ENCODE measurements at regions not wholly inside any gene's neighbourhood (a gene's known extent, or its start where the extent isn't known, plus 50 kb on each side); places are given as distances from the start of the nearest gene placed in this dataset.
"Not testable (repeated sequence)": the region's sequence is repeated elsewhere in the genome, so short reads cannot be mapped to it uniquely, and the experiment has no call there.

DNA sequence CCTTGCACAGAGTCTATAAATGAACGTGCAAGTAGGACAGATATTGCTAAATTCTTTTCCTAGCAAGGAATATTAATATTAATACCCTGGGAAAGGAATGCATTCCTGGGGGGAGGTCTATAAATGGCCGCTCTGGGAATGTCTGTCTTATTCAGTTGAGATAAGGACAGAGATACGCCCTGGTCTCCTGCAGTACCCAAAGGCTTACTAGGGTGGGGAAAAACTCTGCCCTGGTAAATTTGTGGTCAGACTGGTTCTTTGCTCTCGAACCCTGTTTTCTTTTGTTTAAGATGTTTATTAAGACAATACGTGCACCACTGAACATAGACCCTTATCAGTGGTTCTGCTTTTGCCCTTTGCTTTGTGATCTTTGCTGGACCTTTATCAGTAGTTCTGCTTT is 122.0 kb downstream of the ART5 start:
- H3K4me2 ChIP-seq (ENCODE audit: low read depth, low read length, poor library complexity, severe bottlenecking); H3K9me3 ChIP-seq (ENCODE audit: low read length); H4K20me1 ChIP-seq (ENCODE audit: insufficient read depth, low read depth, low read length); H3K36me3 ChIP-seq (ENCODE audit: insufficient read depth, low read length); H3K4me1 ChIP-seq (ENCODE audit: low read length); DNase-seq; H3K79me2 ChIP-seq (ENCODE audit: low read length); H3K9me2 ChIP-seq (replicated peaks; ENCODE audit: insufficient read depth, low read length); H3K9ac ChIP-seq (ENCODE audit: low read length); H3K27me3 ChIP-seq (ENCODE audit: low read length); H3K27ac ChIP-seq (ENCODE audit: low read length); H2AFZ ChIP-seq (ENCODE audit: low read length); H3K4me3 ChIP-seq (ENCODE audit: low read length): not testable (repeated sequence)

DNA sequence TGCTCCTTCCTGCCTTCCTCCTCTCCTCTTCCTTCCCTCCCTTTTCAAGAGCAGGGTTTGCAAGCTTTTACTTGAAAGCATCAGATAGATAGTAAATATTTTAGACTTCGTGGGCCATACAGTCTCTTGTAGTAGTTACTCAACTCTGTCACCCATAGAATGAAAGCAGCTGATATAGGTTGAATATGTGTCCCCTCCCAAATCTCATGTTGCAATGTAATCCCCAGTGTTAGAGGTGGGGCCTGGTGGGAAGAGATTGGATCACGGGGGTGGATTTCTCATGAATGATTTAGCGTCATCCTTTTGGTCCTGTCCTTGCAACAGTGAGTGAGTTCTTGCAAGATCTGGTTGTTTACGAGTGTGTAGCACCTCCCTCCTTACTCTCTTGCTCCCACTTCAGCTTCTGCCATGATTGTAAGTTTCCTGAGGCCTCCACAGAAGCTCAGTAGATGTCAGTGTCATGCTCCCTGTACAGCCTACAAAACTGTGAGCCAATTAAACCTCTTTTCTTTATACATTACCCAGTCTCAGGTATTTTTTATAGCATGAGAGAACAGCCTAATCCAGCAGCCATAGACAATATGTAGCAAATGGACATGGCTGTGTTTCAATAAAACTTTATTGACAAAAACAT is 124.7 kb downstream of the ART5 start:
- H3K9ac ChIP-seq (ENCODE audit: low read length); H3K9me3 ChIP-seq (ENCODE audit: low read length); H3K27me3 ChIP-seq (ENCODE audit: low read length); H3K36me3 ChIP-seq (ENCODE audit: insufficient read depth, low read length); H3K79me2 ChIP-seq (ENCODE audit: low read length); H3K27ac ChIP-seq (ENCODE audit: low read length); H3K9me2 ChIP-seq (replicated peaks; ENCODE audit: insufficient read depth, low read length); H2AFZ ChIP-seq (ENCODE audit: low read length); H3K4me1 ChIP-seq (ENCODE audit: low read length); H3K4me3 ChIP-seq (ENCODE audit: low read length); H3K4me2 ChIP-seq (ENCODE audit: low read depth, low read length, poor library complexity, severe bottlenecking); H4K20me1 ChIP-seq (ENCODE audit: insufficient read depth, low read depth, low read length); DNase-seq: not testable (repeated sequence)

DNA sequence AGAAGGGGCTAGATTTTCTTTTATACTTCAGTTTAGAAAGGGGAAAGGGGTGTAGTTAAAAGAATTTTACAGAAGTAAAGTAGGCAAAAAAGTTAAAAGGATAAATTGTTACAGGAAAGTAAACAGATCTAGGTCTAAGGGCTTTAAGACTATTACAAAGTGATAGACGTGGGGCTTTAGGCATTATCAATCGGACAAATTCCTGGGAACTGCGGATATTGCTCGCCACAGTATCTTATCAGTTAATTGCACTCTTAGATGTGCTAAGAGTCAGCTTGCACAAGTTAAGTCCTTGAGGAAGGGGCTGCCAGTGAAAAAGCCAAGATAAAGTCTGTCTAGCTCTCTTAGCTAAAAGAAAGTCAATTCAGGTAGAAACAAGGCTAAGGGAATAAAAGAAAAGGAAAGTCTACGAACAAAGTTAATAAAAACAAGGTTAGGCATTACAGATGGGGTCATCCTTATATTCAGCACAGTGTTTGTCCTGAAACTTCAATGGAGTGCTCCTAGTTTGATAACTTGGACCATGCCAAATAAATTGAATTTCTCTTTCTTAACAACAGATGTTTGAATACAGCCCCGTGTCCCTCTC is 125.4 kb downstream of the ART5 start:
- H3K4me3 ChIP-seq (ENCODE audit: low read length); DNase-seq; H3K9ac ChIP-seq (ENCODE audit: low read length); H2AFZ ChIP-seq (ENCODE audit: low read length); H3K4me2 ChIP-seq (ENCODE audit: low read depth, low read length, poor library complexity, severe bottlenecking); H4K20me1 ChIP-seq (ENCODE audit: insufficient read depth, low read depth, low read length); H3K27ac ChIP-seq (ENCODE audit: low read length); H3K9me2 ChIP-seq (replicated peaks; ENCODE audit: insufficient read depth, low read length); H3K36me3 ChIP-seq (ENCODE audit: insufficient read depth, low read length); H3K79me2 ChIP-seq (ENCODE audit: low read length); H3K4me1 ChIP-seq (ENCODE audit: low read length); H3K27me3 ChIP-seq (ENCODE audit: low read length); H3K9me3 ChIP-seq (ENCODE audit: low read length): not testable (repeated sequence)

DNA sequence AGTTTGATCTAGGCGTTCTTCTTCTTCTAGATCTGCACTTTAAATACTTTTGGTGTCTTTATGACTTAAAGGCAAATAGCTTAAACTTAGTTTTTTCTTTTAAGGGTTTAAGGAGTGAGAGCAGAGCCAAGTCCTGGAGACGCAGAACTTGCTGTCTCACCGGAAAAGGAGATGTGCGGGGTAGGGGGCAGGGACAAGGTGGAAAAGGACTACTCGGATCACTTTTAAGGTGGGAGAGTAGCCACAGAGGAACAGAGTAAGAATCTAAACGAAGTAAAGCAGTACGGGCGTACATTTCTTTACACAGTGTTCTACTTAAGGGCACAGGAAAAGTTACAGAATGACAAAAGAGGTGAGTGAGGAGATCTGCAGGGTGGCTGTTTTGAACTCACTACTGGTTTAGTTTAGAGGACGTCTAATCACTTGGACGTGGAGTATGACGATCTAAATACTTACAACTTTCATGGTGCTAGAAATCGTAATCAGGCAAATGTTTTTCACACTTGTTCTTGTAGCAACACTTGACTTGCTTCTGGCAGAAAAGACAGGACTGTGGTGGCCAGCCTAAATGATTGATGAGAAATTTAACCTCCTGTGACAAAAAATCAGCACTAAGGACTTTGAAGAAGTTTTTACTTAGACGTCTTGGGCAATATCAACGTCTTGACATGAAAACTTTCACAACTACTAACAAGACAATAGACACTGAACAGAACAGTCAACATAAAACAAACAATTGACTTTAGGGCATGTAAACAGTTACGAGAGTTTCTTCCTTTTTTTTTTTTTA is 127.0 kb downstream of the ART5 start:
- not testable (repeated sequence) for H3K27me3 ChIP-seq (ENCODE audit: low read length); H3K9me3 ChIP-seq (ENCODE audit: low read length); H3K9ac ChIP-seq (ENCODE audit: low read length); H2AFZ ChIP-seq (ENCODE audit: low read length); H3K4me2 ChIP-seq (ENCODE audit: low read depth, low read length, poor library complexity, severe bottlenecking); H4K20me1 ChIP-seq (ENCODE audit: insufficient read depth, low read depth, low read length); H3K4me1 ChIP-seq (ENCODE audit: low read length); H3K4me3 ChIP-seq (ENCODE audit: low read length); H3K79me2 ChIP-seq (ENCODE audit: low read length); H3K36me3 ChIP-seq (ENCODE audit: insufficient read depth, low read length); DNase-seq; H3K27ac ChIP-seq (ENCODE audit: low read length); H3K9me2 ChIP-seq (replicated peaks; ENCODE audit: insufficient read depth, low read length)

DNA sequence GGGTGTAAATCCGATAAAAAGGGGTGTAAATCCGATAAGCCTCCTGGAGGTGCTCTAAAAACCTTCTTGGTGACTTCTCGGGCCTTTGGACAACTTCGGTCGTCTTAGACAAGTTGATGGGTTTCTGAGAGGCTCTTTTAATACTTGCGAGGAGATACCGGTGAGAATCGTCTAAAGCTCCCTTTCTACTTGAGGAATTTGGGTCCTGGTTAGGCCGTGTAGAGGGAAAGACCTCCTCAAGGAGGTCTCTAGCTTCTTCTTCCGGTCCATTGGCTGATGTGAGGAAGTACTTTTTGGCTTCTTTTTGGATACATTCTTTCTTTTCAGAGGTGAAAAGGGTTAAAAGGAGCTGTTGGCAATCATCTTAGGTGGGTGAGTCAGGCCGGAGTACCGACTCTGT is 128.5 kb downstream of the ART5 start:
- H3K27ac ChIP-seq (ENCODE audit: low read length); H3K4me2 ChIP-seq (ENCODE audit: low read depth, low read length, poor library complexity, severe bottlenecking); H3K9ac ChIP-seq (ENCODE audit: low read length); H3K9me3 ChIP-seq (ENCODE audit: low read length); H3K36me3 ChIP-seq (ENCODE audit: insufficient read depth, low read length); H4K20me1 ChIP-seq (ENCODE audit: insufficient read depth, low read depth, low read length); H3K79me2 ChIP-seq (ENCODE audit: low read length); DNase-seq; H3K9me2 ChIP-seq (replicated peaks; ENCODE audit: insufficient read depth, low read length); H3K4me3 ChIP-seq (ENCODE audit: low read length); H2AFZ ChIP-seq (ENCODE audit: low read length); H3K4me1 ChIP-seq (ENCODE audit: low read length); H3K27me3 ChIP-seq (ENCODE audit: low read length): not testable (repeated sequence)

DNA sequence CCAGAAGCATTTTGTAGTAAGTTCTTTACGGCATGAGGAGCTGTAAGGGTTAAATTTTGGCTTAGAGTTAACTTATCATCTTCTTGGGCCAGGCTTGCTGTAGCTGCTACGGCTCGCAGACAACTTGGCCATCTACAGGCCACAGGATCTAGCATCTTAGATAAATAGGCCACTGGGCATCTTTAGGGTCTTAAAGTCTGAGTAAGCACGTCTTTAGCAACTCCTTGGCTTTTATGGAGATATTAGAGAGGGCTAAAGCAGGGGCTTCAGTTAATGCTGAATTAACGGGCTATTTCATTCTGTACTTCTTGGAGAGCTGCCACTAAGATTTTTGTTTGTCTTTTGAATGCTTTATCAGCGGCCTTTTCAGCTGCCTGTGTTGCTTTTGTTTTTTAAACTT is 129.0 kb downstream of the ART5 start:
- H3K4me3 ChIP-seq (ENCODE audit: low read length), result not testable (repeated sequence)

DNA sequence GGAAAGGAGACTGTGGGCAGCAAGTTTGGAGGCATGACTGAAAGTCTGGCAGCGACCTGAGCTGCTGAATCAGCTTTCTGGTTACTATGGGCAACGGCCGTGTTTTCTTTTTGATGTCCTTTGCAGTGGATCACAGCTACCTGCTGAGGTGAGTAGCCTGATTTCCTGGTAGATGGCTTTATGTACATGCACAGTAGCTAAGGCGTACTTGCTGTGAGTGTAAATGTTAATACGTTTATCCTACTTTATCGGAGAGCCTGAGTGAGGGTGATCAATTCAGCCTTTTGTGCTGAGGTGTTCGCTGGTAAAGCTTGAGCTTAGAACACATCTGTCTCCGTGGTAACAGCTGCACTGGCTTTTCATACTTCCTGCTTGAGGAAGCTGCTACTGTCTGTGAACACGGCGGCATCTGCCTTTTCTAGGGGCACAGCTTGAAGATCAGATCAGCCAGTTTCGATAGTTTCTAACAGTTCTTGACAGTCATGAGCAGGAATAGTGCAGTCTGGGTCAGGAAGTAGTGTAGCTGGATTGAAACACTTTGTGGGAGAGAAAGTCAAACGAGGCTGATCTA is 129.6 kb downstream of the ART5 start:
- H3K4me3 ChIP-seq (ENCODE audit: low read length); H4K20me1 ChIP-seq (ENCODE audit: insufficient read depth, low read depth, low read length); H3K4me1 ChIP-seq (ENCODE audit: low read length); H3K79me2 ChIP-seq (ENCODE audit: low read length); DNase-seq; H3K9me2 ChIP-seq (replicated peaks; ENCODE audit: insufficient read depth, low read length); H3K9ac ChIP-seq (ENCODE audit: low read length); H3K36me3 ChIP-seq (ENCODE audit: insufficient read depth, low read length); H3K4me2 ChIP-seq (ENCODE audit: low read depth, low read length, poor library complexity, severe bottlenecking); H3K27me3 ChIP-seq (ENCODE audit: low read length); H3K27ac ChIP-seq (ENCODE audit: low read length); H2AFZ ChIP-seq (ENCODE audit: low read length); H3K9me3 ChIP-seq (ENCODE audit: low read length): not testable (repeated sequence)

More for the DNA sequence above, 129.0 kb downstream of the ART5 start:
- H3K4me2 ChIP-seq (ENCODE audit: low read depth, low read length, poor library complexity, severe bottlenecking); H3K36me3 ChIP-seq (ENCODE audit: insufficient read depth, low read length); DNase-seq; H3K27ac ChIP-seq (ENCODE audit: low read length); H3K79me2 ChIP-seq (ENCODE audit: low read length); H3K4me1 ChIP-seq (ENCODE audit: low read length); H3K27me3 ChIP-seq (ENCODE audit: low read length); H3K9me2 ChIP-seq (replicated peaks; ENCODE audit: insufficient read depth, low read length); H3K9ac ChIP-seq (ENCODE audit: low read length); H2AFZ ChIP-seq (ENCODE audit: low read length); H3K9me3 ChIP-seq (ENCODE audit: low read length); H4K20me1 ChIP-seq (ENCODE audit: insufficient read depth, low read depth, low read length): not testable (repeated sequence)

DNA sequence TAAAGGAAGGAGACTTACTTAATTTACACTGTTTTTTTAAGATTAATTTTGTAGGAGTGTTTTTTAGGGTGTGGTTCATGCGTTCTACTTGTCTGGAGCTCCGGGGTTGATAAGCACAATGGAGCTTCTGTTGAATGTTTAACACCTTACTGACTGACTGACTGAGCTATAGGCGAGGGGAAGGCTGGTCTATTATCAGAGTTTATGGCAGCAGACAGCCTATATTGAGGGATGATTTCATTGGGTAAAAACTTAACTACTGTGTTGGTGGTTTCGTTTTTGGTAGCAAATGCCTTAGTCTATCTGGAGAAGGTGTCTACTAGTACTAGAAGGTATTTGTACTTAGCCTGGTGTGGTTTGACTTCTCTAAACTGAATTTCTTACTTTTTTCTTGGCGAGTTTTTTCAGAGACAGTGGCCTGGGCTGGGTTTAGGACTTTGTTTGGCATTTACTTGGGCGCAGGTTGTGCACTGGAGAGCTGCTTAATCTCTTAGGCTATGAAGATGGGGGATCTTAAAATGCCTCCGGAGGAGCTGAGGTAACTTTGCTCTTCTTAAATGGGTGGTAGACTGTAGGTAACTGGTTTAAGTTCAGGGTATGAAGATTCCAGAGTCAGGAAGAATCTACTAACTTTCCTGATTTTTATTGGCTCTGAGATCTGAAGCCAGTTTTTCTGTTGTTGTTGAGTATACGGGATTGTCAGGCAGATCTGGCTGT is 130.2 kb downstream of the ART5 start:
- not testable (repeated sequence) for H4K20me1 ChIP-seq (ENCODE audit: insufficient read depth, low read depth, low read length); H3K4me1 ChIP-seq (ENCODE audit: low read length); H3K9me3 ChIP-seq (ENCODE audit: low read length); H2AFZ ChIP-seq (ENCODE audit: low read length); H3K9me2 ChIP-seq (replicated peaks; ENCODE audit: insufficient read depth, low read length); H3K79me2 ChIP-seq (ENCODE audit: low read length); H3K27me3 ChIP-seq (ENCODE audit: low read length); H3K4me2 ChIP-seq (ENCODE audit: low read depth, low read length, poor library complexity, severe bottlenecking); H3K36me3 ChIP-seq (ENCODE audit: insufficient read depth, low read length); DNase-seq; H3K27ac ChIP-seq (ENCODE audit: low read length); H3K4me3 ChIP-seq (ENCODE audit: low read length); H3K9ac ChIP-seq (ENCODE audit: low read length)

All from Karpas-422 (cell line).